Smooth muscle cell (in vitro differentiated cells): ENCODE measurements at regions not wholly inside any gene's neighbourhood (a gene's known extent, or its start where the extent isn't known, plus 50 kb on each side); places are given as distances from the start of the nearest gene placed in this dataset.

Experiments used
- DNase-seq: peaks from one replicate; lab custom pipeline; 2025; ENCODE audit not compliant: unreplicated experiment; lab: John Stamatoyannopoulos, UW
- H2AFZ ChIP-seq: fragments of 200-600 bp; sonication (generic); 2 replicates; pipeline ENCODE4 v1.6.0; 2016; ENCODE audit warnings: antibody characterized with exemption, low read depth, mild to moderate bottlenecking
- H3F3A ChIP-seq: fragments of 200-600 bp; sonication (generic); 2 replicates; pipeline ENCODE4 v1.6.0; 2017; ENCODE audit warnings: antibody characterized with exemption, low read depth
- H3K27ac ChIP-seq: fragments of 200-600 bp; sonication (generic); 2 replicates; pipeline ENCODE4 v1.5.1; 2016; ENCODE audit warnings: low read depth, mild to moderate bottlenecking
- H3K27me3 ChIP-seq: fragments of 200-600 bp; sonication (generic); 2 replicates; pipeline ENCODE4 v1.6.1; 2016; ENCODE audit warnings: low read depth, mild to moderate bottlenecking
- H3K36me3 ChIP-seq: fragments of 200-600 bp; sonication (generic); 2 replicates; pipeline ENCODE4 v1.5.1; 2016; ENCODE audit warnings: low read depth
- H3K4me1 ChIP-seq: fragments of 200-600 bp; sonication (generic); 2 replicates; pipeline ENCODE4 v1.5.1; 2016; ENCODE audit warnings: low read depth
- H3K4me2 ChIP-seq: fragments of 200-600 bp; sonication (generic); 2 replicates; pipeline ENCODE4 v1.6.0; 2016; ENCODE audit warnings: mild to moderate bottlenecking
- H3K4me3 ChIP-seq: fragments of 200-600 bp; sonication (generic); 2 replicates; pipeline ENCODE4 v1.5.1; 2016; ENCODE audit warnings: mild to moderate bottlenecking
- H3K79me2 ChIP-seq: fragments of 200-600 bp; sonication (generic); 2 replicates; pipeline ENCODE4 v1.6.0; 2016; ENCODE audit warnings: low read depth, mild to moderate bottlenecking
- H3K9ac ChIP-seq: fragments of 200-600 bp; sonication (generic); 2 replicates; pipeline ENCODE4 v1.6.0; 2016; ENCODE audit warnings: low read depth
- H3K9me3 ChIP-seq: fragments of 200-600 bp; sonication (generic); replicated peaks from 2 replicates; pipeline ENCODE4 v1.5.1; 2016; ENCODE audit warnings: low read depth
- H4K20me1 ChIP-seq: fragments of 200-600 bp; sonication (generic); 2 replicates; pipeline ENCODE4 v1.6.0; 2016; ENCODE audit warnings: low read depth
- WGBS: methylation state at CpG from one replicate; pipeline ENCODE4 v1.1.7; 2016; ENCODE audit warnings: low lambda C conversion rate; 5-methylcytosine and 5-hydroxymethylcytosine counted together
- TF ChIP-seq, protein P1 (sequence below): fragments of 200-600 bp; sonication (generic); IDR thresholded peaks from 2 replicates; pipeline ENCODE4 v1.5.1; 2017; ENCODE audit warnings: borderline replicate concordance, mild to moderate bottlenecking, antibody characterized with exemption; ENCODE audit not compliant: insufficient read depth, poor library complexity, severe bottlenecking

DNA sequence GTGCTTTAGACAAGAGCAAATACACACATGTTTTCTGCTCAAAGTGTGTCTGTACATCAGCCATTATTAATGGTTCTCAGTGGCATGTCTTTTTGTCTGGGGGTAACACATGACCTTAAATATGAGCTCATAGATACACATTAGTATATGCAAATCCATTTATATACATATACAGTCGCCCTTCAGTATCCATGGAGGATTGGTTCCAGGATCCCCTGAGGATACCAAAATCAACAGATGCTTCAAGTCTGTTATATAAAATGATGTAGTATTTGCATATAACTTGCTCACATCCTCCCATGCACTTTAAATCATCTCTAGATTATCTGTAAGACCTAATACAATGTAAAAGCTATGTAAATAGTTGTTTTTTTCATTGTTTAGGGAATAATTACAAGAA lies 298.1 kb downstream of the OLFM4 start:
- no peak overlapping the region for H3K4me2 ChIP-seq
- no peak overlapping the region for H2AFZ ChIP-seq
- WGBS: 77% methylated on average over 1 of the region's 1 CpG
- H3F3A ChIP-seq: no peaks in the 10 kb centered on the region
- H3K27ac ChIP-seq: no peak overlapping the region
- no peaks in the 10 kb centered on the region for H4K20me1 ChIP-seq
- H3K4me3 ChIP-seq: no peak overlapping the region
- no peak overlapping the region for H3K9ac ChIP-seq
- H3K9me3 ChIP-seq: no peaks in the 10 kb centered on the region
- no peak for DNase-seq
- no peaks in the 10 kb centered on the region for H3K36me3 ChIP-seq
- peaks cover 18% of the 10 kb centered on the region for H3K27me3 ChIP-seq
- H3K79me2 ChIP-seq: no peaks in the 10 kb centered on the region
- TF ChIP-seq, protein P1, sequence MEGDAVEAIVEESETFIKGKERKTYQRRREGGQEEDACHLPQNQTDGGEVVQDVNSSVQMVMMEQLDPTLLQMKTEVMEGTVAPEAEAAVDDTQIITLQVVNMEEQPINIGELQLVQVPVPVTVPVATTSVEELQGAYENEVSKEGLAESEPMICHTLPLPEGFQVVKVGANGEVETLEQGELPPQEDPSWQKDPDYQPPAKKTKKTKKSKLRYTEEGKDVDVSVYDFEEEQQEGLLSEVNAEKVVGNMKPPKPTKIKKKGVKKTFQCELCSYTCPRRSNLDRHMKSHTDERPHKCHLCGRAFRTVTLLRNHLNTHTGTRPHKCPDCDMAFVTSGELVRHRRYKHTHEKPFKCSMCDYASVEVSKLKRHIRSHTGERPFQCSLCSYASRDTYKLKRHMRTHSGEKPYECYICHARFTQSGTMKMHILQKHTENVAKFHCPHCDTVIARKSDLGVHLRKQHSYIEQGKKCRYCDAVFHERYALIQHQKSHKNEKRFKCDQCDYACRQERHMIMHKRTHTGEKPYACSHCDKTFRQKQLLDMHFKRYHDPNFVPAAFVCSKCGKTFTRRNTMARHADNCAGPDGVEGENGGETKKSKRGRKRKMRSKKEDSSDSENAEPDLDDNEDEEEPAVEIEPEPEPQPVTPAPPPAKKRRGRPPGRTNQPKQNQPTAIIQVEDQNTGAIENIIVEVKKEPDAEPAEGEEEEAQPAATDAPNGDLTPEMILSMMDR: no peak
- H3K4me1 ChIP-seq: no peaks in the 10 kb centered on the region

DNA sequence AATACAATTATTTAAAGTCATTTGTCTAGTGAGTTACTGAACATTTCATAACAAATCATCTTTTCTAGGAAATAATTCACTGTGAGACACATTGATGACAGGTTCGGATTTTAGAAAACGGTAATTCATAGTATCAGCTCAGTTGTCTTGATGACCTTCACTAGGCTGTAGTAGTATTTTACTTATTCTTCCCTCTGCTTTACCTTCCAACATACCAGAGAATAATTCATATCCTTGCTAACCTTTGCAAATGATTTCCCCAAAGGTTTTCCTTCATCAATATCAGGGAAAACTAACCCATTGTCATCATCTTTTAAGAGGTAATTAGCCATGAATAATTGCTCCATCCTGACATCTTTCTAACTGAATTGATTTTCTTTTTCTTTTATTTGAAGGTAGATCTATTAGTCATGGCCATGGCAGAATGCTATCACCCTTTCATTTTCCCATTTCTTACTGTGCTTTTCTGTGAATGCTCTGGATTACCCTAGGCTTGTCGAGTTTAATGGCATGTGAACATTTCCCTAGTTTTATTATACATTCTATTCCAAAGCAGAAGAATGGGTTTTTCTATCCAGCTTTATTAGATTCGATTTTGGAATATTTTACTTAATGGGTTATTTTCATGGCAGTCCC lies 299.2 kb downstream of the OLFM4 start:
- no peak for DNase-seq
- TF ChIP-seq, protein P1: no peak
- H3K9me3 ChIP-seq: no peaks in the 10 kb centered on the region
- H3K36me3 ChIP-seq: no peaks in the 10 kb centered on the region
- H3K27me3 ChIP-seq: peaks cover 18% of the 10 kb centered on the region
- no peaks in the 10 kb centered on the region for H3F3A ChIP-seq
- H2AFZ ChIP-seq: no peak overlapping the region
- no peak overlapping the region for H3K4me2 ChIP-seq
- H3K4me3 ChIP-seq: no peak overlapping the region
- no peak overlapping the region for H3K27ac ChIP-seq
- no peaks in the 10 kb centered on the region for H3K79me2 ChIP-seq
- no peaks in the 10 kb centered on the region for H4K20me1 ChIP-seq
- H3K9ac ChIP-seq: no peak overlapping the region
- 86% methylated on average over 4 of the region's 4 CpGs for WGBS
- no peaks in the 10 kb centered on the region for H3K4me1 ChIP-seq

DNA sequence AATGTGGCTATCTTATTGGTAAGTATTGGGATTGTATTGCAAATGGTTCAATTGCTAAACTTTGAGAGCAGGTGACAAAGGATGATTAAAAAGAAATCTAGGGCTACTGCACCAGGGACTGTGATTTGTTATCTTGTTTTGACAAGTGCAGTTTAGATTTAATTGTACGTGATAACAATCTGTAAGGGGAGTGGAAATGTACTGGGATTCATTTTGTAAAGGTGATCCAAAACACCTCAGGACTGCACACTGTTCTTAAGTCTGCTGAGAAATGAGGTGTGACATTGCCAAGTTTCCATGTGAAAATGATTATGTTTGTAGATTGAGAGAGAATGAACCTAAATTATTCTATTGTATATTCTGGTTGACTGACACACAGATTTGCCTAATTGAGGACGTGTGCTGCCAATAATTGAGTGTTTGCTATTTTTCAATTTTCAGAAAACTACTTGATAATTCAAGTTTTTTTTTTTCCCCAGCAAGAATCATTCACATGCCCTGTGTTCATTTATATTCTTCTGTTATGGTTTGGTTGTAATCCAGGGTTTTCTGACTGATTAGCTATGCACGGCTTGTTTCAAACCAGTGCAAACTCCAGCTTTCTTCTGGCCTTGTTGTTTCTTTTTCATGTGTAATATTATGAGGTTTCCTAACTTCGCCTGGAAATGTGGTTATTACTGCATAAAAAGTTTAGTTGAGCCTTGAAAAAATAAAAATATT lies 308.0 kb downstream of the OLFM4 start:
- WGBS: 66% methylated on average over 4 of the region's 4 CpGs
- H3K4me2 ChIP-seq: no peak overlapping the region
- no peaks in the 10 kb centered on the region for H3K9me3 ChIP-seq
- H3K4me1 ChIP-seq: no peaks in the 10 kb centered on the region
- no peak overlapping the region for H3K27ac ChIP-seq
- DNase-seq: no peak
- no peak overlapping the region for H3K9ac ChIP-seq
- H3K4me3 ChIP-seq: no peak overlapping the region
- no peaks in the 10 kb centered on the region for H4K20me1 ChIP-seq
- no peaks in the 10 kb centered on the region for H3K36me3 ChIP-seq
- TF ChIP-seq, protein P1: no peak
- no peaks in the 10 kb centered on the region for H3K27me3 ChIP-seq
- no peaks in the 10 kb centered on the region for H3F3A ChIP-seq
- H3K79me2 ChIP-seq: no peaks in the 10 kb centered on the region
- H2AFZ ChIP-seq: no peak overlapping the region

DNA sequence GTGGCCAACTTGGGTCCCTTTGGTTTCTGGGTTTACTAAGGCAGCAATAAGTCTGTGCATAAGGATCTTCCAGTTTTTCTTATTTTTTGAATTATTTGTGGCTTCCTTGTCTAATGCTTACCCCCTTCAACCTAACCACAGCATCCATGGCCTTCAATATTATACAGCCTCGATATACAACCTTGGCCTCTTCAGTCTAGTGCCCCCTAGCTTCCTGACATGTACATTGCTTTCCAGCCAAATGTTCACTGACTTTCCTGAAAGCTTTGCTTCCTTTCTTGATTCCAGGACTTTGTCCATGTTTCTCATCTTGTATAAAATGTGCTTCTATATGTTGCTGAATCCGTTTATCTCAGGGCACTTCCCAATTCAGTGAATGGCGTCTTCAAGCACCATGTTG lies 310.1 kb downstream of the OLFM4 start:
- TF ChIP-seq, protein P1: no peak

More for the DNA sequence above, 310.1 kb downstream of the OLFM4 start:
- Histone ChIP-seq H3K4me3 (no peak overlapping the region), H3K27me3 (no peaks in the 10 kb centered on the region), H4K20me1 (no peaks in the 10 kb centered on the region), H3F3A (no peaks in the 10 kb centered on the region), H3K4me1 (peaks cover 8% of the 10 kb centered on the region), H3K27ac (no peak overlapping the region), H3K79me2 (no peaks in the 10 kb centered on the region), H3K9me3 (no peaks in the 10 kb centered on the region), H2AFZ (no peak overlapping the region), H3K9ac (no peak overlapping the region), H3K4me2 (no peak overlapping the region), H3K36me3 (no peaks in the 10 kb centered on the region)
- DNase-seq: no peak
- WGBS: 87% methylated on average over 3 of the region's 3 CpGs
